HepG2 (cell line): ENCODE measurements at regions not wholly inside any gene's neighbourhood (a gene's known extent, or its start where the extent isn't known, plus 50 kb on each side); places are given as distances from the start of the nearest gene placed in this dataset.

Experiments used
- ATAC-seq: fragments of 200-7000 bp; cut with Tn5 transposase; 3 replicates; pipeline ENCODE4 v1.9.1; 2020; ENCODE audit warnings: mild to moderate bottlenecking, moderate library complexity
- BruUV-seq: library from RNA; stranded (reverse); fragments of 400-500 nt; replicated peaks from 2 replicates; lab custom pipeline; 2021; lab: Mats Ljungman, UMichigan
- CTCF ChIA-PET: fragments of 300-600 bp; formaldehyde crosslinking; extraction: SDS; loops from one replicate; lab custom pipeline; 2021; ENCODE audit warnings: low total read pairs, inconsistent platforms, low intra/inter-chr PET ratio; lab: Yijun Ruan, JAX
- POLR2A ChIA-PET: fragments of 350-600 bp; sonication (Branson Sonifier 250); formaldehyde crosslinking; loops from one replicate; lab custom pipeline; 2020; ENCODE audit warnings: antibody characterized with exemption, inconsistent platforms; lab: Yijun Ruan, JAX
- DNase-seq: peaks from one replicate; pipeline ENCODE4 v3.0.0-alpha.2; 2015; ENCODE audit warnings: low spot score
- FAIRE-seq: peaks from 3 replicates; lab custom pipeline; 2011; peaks lifted over from hg19 to GRCh38; lab: Jason Lieb, UNC
- H2AFZ ChIP-seq: one replicate; pipeline ENCODE4 v1.6.1; 2011; ENCODE audit warnings: low read length, inconsistent platforms
- H3K27ac ChIP-seq: fragments of 300-600 bp; 3 replicates; pipeline ENCODE4 v1.8.0; 2011; ENCODE audit warnings: mixed run types, mild to moderate bottlenecking, mixed read lengths, low read length, inconsistent platforms; ENCODE audit not compliant: insufficient read depth; ENCODE audit errors: extremely low read length
- H3K27me3 ChIP-seq, 2 experiments: fragments of 200-600 bp in 1 of 2; 2 replicates in 1 of 2; 3 replicates in 1 of 2; pipeline versions ENCODE4 v1.6.0 to v1.8.0; 2011; ENCODE audit warnings: low read length in 2 of 2, mild to moderate bottlenecking in 2 of 2, moderate library complexity in 2 of 2, inconsistent platforms in 1 of 2; ENCODE audit not compliant: insufficient read depth in 2 of 2, control insufficient read depth in 1 of 2
- H3K36me3 ChIP-seq, 2 experiments: fragments of 200-600 bp in 1 of 2; replicated peaks in 1 of 2; 2 replicates in 1 of 2; 3 replicates in 1 of 2; pipeline versions ENCODE4 v1.5.1 to v1.8.0; 2011; ENCODE audit warnings: low read length in 2 of 2, inconsistent platforms in 1 of 2; ENCODE audit not compliant: insufficient read depth in 2 of 2, control insufficient read depth in 1 of 2
- H3K4me1 ChIP-seq: 2 replicates; pipeline ENCODE4 v1.5.1; 2012; ENCODE audit warnings: low read length, inconsistent platforms; ENCODE audit not compliant: insufficient read depth
- H3K4me2 ChIP-seq: 2 replicates; pipeline ENCODE4 v1.6.0; 2011; ENCODE audit warnings: low read depth, low read length, inconsistent platforms
- H3K4me3 ChIP-seq, 3 experiments: fragments of 200-600 bp in 1 of 3; sonication (generic), shearing (Covaris generic) in 1 of 3; replicated peaks in 1 of 3; 2 replicates each; pipeline ENCODE4 v1.5.1; 2011 to 2016; ENCODE audit warnings: low read length in 3 of 3, inconsistent platforms in 2 of 3, low read depth in 2 of 3, mild to moderate bottlenecking in 2 of 3, control low read depth in 1 of 3, mixed read lengths in 1 of 3; ENCODE audit not compliant: insufficient read depth in 1 of 3
- H3K79me2 ChIP-seq: one replicate; pipeline ENCODE4 v1.6.1; 2011; ENCODE audit warnings: low read length, inconsistent platforms; ENCODE audit not compliant: insufficient read depth
- H3K9ac ChIP-seq: 2 replicates; pipeline ENCODE4 v1.6.0; 2011; ENCODE audit warnings: mild to moderate bottlenecking, low read depth, low read length, inconsistent platforms; ENCODE audit not compliant: insufficient read depth
- H3K9me3 ChIP-seq: 2 replicates; pipeline ENCODE4 v1.5.1; 2012; ENCODE audit warnings: mild to moderate bottlenecking, low read length
- H4K20me1 ChIP-seq: 2 replicates; pipeline ENCODE4 v1.6.0; 2011; ENCODE audit warnings: inconsistent platforms, mild to moderate bottlenecking, low read length, moderate library complexity; ENCODE audit not compliant: insufficient read depth
- ARNTL ChIP-seq: sonication (generic); formaldehyde crosslinking; IDR thresholded peaks from 2 replicates; pipeline ENCODE4 v1.4.0; 2020; ENCODE audit warnings: mild to moderate bottlenecking, missing genetic modification reagents
- DBP ChIP-seq: sonication (generic); formaldehyde crosslinking; IDR thresholded peaks from 2 replicates; pipeline ENCODE4 v1.4.0; 2020; ENCODE audit warnings: missing genetic modification reagents; ENCODE audit errors: not compliant biosample characterization
- FOXC1 ChIP-seq: sonication (generic); formaldehyde crosslinking; IDR thresholded peaks from 2 replicates; pipeline ENCODE4 v1.8.0; 2022; ENCODE audit warnings: mild to moderate bottlenecking, missing genetic modification reagents, borderline replicate concordance
- HDAC2 ChIP-seq: sonication (generic); formaldehyde crosslinking; IDR thresholded peaks from 2 replicates; pipeline ENCODE4 v1.4.0; 2020; ENCODE audit warnings: missing genetic modification reagents
- PHF5A ChIP-seq: IDR thresholded peaks from one replicate; pipeline ENCODE4 v1.6.1; 2018; ENCODE audit warnings: low read depth, missing genetic modification reagents; ENCODE audit not compliant: unreplicated experiment
- RBM22 ChIP-seq: fragments of 200-400 bp; formaldehyde crosslinking; optimal IDR thresholded peaks from 2 replicates; pipeline ENCODE3; 2017; ENCODE audit warnings: mild to moderate bottlenecking, low read length, moderate library complexity
- ZFP41 ChIP-seq: sonication (generic); formaldehyde crosslinking; IDR thresholded peaks from 2 replicates; pipeline ENCODE4 v1.4.0; 2020; ENCODE audit warnings: mild to moderate bottlenecking, missing genetic modification reagents, borderline replicate concordance
- ZMAT3 ChIP-seq: sonication (generic); formaldehyde crosslinking; conservative IDR thresholded peaks from 2 replicates; pipeline ENCODE4 v1.7.0; 2021; ENCODE audit warnings: missing genetic modification reagents
- ZNF260 ChIP-seq: sonication (generic); formaldehyde crosslinking; IDR thresholded peaks from 2 replicates; pipeline ENCODE4 v1.4.0; 2020; ENCODE audit warnings: missing genetic modification reagents, low read depth, mild to moderate bottlenecking, borderline replicate concordance
- ZNF557 ChIP-seq: sonication (generic); formaldehyde crosslinking; IDR thresholded peaks from 2 replicates; pipeline ENCODE4 v1.4.0; 2020; ENCODE audit warnings: missing genetic modification reagents
- ZNF562 ChIP-seq: sonication (generic); formaldehyde crosslinking; IDR thresholded peaks from 2 replicates; pipeline ENCODE4 v1.8.0; 2022; ENCODE audit warnings: missing genetic modification reagents, borderline replicate concordance
- ZNF768 ChIP-seq: sonication (generic); formaldehyde crosslinking; IDR thresholded peaks from 2 replicates; pipeline ENCODE4 v1.4.0; 2020; ENCODE audit warnings: missing genetic modification reagents
- WGBS: methylation state at CpG from one replicate; pipeline ENCODE4 v1.1.6; 2017; ENCODE audit warnings: low lambda C conversion rate; 5-methylcytosine and 5-hydroxymethylcytosine counted together
- in situ Hi-C: cut with HindIII; loops from 2 replicates; pipeline ENCODE4 v1.10.0; 2017; ENCODE audit warnings: low pct_unique_long_range_greater_than_20kb; ENCODE audit not compliant: extremely low pct_ligation_motif_present
- intact Hi-C: fragments of 100-400 bp; cut with micrococcal nuclease; formaldehyde crosslinking; loops from one replicate; pipeline ENCODE4 v1.10.0; 2022; ENCODE audit not compliant: unreplicated experiment
- TF ChIP-seq, protein P1 (sequence below): sonication (generic); formaldehyde crosslinking; IDR thresholded peaks from 2 replicates; pipeline ENCODE4 v1.4.0; 2020; ENCODE audit warnings: missing genetic modification reagents

GRCh38 chr9:74366111-74366510 lies 131.0 kb upstream of the RORB start:
- in situ Hi-C loops, result no loop called here
- Histone ChIP-seq H3K79me2 (no peaks in the 10 kb centered on the region), H2AFZ (no peak overlapping the region), H3K9ac (no peak overlapping the region), H3K4me1 (peaks cover 5% of the 10 kb centered on the region; the same call in 1 of the 2 replicates), H3K36me3 (no peaks in the 10 kb centered on the region), H4K20me1 (no peaks in the 10 kb centered on the region), H3K9me3 (no peaks in the 10 kb centered on the region), H3K27me3 (no peaks in the 10 kb centered on the region), H3K4me3 (no peak overlapping the region), H3K27ac (no peak overlapping the region), H3K4me2 (no peak overlapping the region)
- ChIA-PET POLR2A (no interaction called here), CTCF (no interaction called here)
- no peak for TF ChIP-seq ARNTL (CRISPR knock-in tag)
- TF ChIP-seq, protein P1, sequence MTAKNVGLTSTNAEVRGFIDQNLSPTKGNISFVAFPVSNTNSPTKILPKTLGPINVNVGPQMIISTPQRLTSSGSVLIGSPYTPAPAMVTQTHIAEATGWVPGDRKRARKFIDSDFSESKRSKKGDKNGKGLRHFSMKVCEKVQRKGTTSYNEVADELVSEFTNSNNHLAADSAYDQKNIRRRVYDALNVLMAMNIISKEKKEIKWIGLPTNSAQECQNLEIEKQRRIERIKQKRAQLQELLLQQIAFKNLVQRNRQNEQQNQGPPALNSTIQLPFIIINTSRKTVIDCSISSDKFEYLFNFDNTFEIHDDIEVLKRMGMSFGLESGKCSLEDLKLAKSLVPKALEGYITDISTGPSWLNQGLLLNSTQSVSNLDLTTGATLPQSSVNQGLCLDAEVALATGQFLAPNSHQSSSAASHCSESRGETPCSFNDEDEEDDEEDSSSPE (CRISPR knock-in tag), result no peak
- TF ChIP-seq PHF5A (CRISPR knock-in tag), result no peak
- TF ChIP-seq DBP (CRISPR knock-in tag), result no peak
- TF ChIP-seq ZFP41, result no peak
- TF ChIP-seq FOXC1, result no peak
- no peak for TF ChIP-seq ZNF557 (CRISPR knock-in tag)
- no peak for TF ChIP-seq ZNF768 (CRISPR knock-in tag)
- TF ChIP-seq HDAC2 (CRISPR knock-in tag), result no peak
- TF ChIP-seq ZMAT3 (CRISPR knock-in tag), result no peak
- no peak for TF ChIP-seq ZNF562
- no peak for TF ChIP-seq ZNF260 (CRISPR knock-in tag)
- no peak for TF ChIP-seq RBM22
- 26% methylated on average over 3 of the region's 3 CpGs for WGBS
- FAIRE-seq (no peak), DNase-seq (no peak), ATAC-seq (no peak)
- intact Hi-C loops, result no loop called here
- no TSS peak for BruUV-seq
